Endodermal cell (in vitro differentiated cells): ENCODE measurements at regions not wholly inside any gene's neighbourhood (a gene's known extent, or its start where the extent isn't known, plus 50 kb on each side); places are given as distances from the start of the nearest gene placed in this dataset.

Source experiments
- DNase-seq: peaks from one replicate; pipeline ENCODE4 v3.0.0-alpha.2; 2017
- H3K27ac ChIP-seq: 2 replicates; pipeline ENCODE4 v1.5.1; 2013; ENCODE audit warnings: mild to moderate bottlenecking, low read depth, low read length, moderate library complexity
- H3K27me3 ChIP-seq: 2 replicates; pipeline ENCODE4 v1.6.1; 2013; ENCODE audit warnings: mild to moderate bottlenecking, low read length, moderate library complexity; ENCODE audit not compliant: insufficient read depth, control insufficient read depth, poor library complexity, severe bottlenecking
- H3K36me3 ChIP-seq: 2 replicates; pipeline ENCODE4 v1.7.0; 2013; ENCODE audit warnings: mild to moderate bottlenecking, low read length, moderate library complexity; ENCODE audit not compliant: control insufficient read depth, insufficient read depth
- H3K4me1 ChIP-seq: one replicate; pipeline ENCODE4 v1.7.0; 2013; ENCODE audit warnings: low read length; ENCODE audit not compliant: control insufficient read depth, insufficient read depth
- H3K4me3 ChIP-seq: 2 replicates; pipeline ENCODE4 v1.5.1; 2013; ENCODE audit warnings: mild to moderate bottlenecking, low read length, moderate library complexity
- H3K9ac ChIP-seq: 2 replicates; pipeline ENCODE4 v1.6.1; 2013; ENCODE audit warnings: mild to moderate bottlenecking, low read length, moderate library complexity; ENCODE audit not compliant: poor library complexity, severe bottlenecking; ENCODE audit errors: extremely low read depth
- H3K9me3 ChIP-seq: 2 replicates; pipeline ENCODE4 v1.6.1; 2013; ENCODE audit warnings: mild to moderate bottlenecking, low read length, moderate library complexity; ENCODE audit not compliant: control insufficient read depth
- H3K27ac Mint-ChIP-seq: 2 replicates; pipeline ENCODE4 v1.8.0; 2020; ENCODE audit warnings: mixed read lengths
- H3K27me3 Mint-ChIP-seq: 2 replicates; pipeline ENCODE4 v1.8.0; 2021; ENCODE audit warnings: mild to moderate bottlenecking, mixed read lengths; ENCODE audit not compliant: insufficient read depth
- H3K36me3 Mint-ChIP-seq: 2 replicates; pipeline ENCODE4 v1.8.0; 2020; ENCODE audit warnings: low read depth, mixed read lengths
- H3K4me1 Mint-ChIP-seq: 2 replicates; pipeline ENCODE4 v1.8.0; 2020; ENCODE audit warnings: mixed read lengths
- H3K4me3 Mint-ChIP-seq: 2 replicates; pipeline ENCODE4 v1.8.0; 2020; ENCODE audit warnings: mild to moderate bottlenecking, moderate library complexity, mixed read lengths
- H3K9me3 Mint-ChIP-seq: 2 replicates; pipeline ENCODE4 v1.8.0; 2020; ENCODE audit warnings: mild to moderate bottlenecking, mixed read lengths
- CTCF ChIP-seq: fragments of 200-600 bp; sonication (generic); conservative IDR thresholded peaks from 2 replicates; pipeline ENCODE4 v1.5.0; 2021; ENCODE audit warnings: antibody characterized with exemption, mild to moderate bottlenecking
- WGBS, 2 experiments: methylation state at CpG; one replicate each; pipeline versions ENCODE4 v1.1.5 to v1.1.7; 2013; ENCODE audit warnings: missing lambda C conversion rate in 2 of 2, mixed read lengths in 1 of 2; ENCODE audit not compliant: insufficient coverage in 1 of 2, insufficient read length in 1 of 2; 5-methylcytosine and 5-hydroxymethylcytosine counted together

DNA sequence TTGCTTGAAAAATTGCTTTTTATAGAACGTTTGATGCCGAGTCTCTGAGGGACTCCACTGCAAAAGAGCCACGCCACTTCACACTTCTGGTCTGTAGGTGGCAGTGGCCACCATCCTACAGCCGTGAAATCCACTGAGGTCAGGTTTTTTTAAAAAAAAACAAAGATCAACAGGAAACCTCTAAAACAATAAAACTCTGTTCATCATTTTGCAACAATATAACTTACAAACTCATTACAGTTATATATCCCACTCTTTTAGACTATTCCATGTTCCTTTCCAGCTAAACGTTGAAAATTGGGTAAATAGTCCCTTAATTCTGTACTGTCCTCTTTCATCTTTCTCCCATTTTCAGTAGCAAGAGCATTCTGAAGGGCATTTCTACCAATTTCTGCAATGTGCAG lies 64.6 kb upstream of the FMN2 start:
- peak; percentile 81 for DNase-seq
- peaks cover 32% of the 10 kb centered on the region for H3K4me1 Mint-ChIP-seq

DNA sequence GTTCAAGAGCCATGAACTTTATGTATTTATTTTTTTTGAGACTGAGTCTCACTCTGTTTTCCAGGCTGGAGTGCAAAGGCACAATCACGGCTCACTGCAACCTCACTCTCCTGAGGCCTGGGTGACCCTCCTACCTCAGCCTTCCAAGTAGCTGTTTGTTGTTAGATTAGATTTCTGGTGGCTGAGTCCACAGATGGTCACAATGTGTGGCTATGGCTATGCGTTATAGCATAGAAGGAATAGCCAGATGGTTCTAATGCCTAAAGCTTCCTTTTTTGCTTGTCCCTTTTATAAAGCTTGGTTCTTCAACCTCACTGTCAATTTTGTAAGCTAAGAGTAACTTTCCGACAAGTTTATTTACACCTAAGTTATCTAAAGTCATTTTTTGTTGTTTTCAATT lies 62.3 kb upstream of the FMN2 start:
- no peak for DNase-seq
- Histone ChIP-seq H3K36me3 (no peaks in the 10 kb centered on the region), H3K4me1 (peaks cover 25% of the 10 kb centered on the region), H3K27ac (no peak overlapping the region), H3K9ac (peak overlapping the region; percentile 9), H3K27me3 (no peaks in the 10 kb centered on the region), H3K4me3 (no peak overlapping the region), H3K9me3 (no peaks in the 10 kb centered on the region)
- no peak for TF ChIP-seq CTCF
- no peak overlapping the region for H3K4me3 Mint-ChIP-seq
- peak overlapping the region; percentile 74 for H3K27ac Mint-ChIP-seq
- peaks cover 51% of the 10 kb centered on the region for H3K4me1 Mint-ChIP-seq
- H3K36me3 Mint-ChIP-seq: peaks cover 2% of the 10 kb centered on the region
- H3K27me3 Mint-ChIP-seq: no peaks in the 10 kb centered on the region
- WGBS, 2 experiments: 84 to 100% methylated on average over 1 to 3 of the region's 3 CpGs
- peaks cover 5% of the 10 kb centered on the region for H3K9me3 Mint-ChIP-seq

More for the DNA sequence above, 64.6 kb upstream of the FMN2 start:
- peak; percentile 98 for TF ChIP-seq CTCF
- Mint-ChIP-seq H3K27me3 (no peaks in the 10 kb centered on the region), H3K4me3 (no peak overlapping the region), H3K36me3 (no peaks in the 10 kb centered on the region), H3K27ac (no peak overlapping the region), H3K9me3 (peaks cover 4% of the 10 kb centered on the region)
- no peak overlapping the region for H3K9ac ChIP-seq
- H3K36me3 ChIP-seq: no peaks in the 10 kb centered on the region
- 15 to 17% methylated on average over 5 of the region's 5 CpGs for WGBS, 2 experiments
- H3K27ac ChIP-seq: no peak overlapping the region
- peaks cover 16% of the 10 kb centered on the region for H3K4me1 ChIP-seq
- no peaks in the 10 kb centered on the region for H3K9me3 ChIP-seq
- H3K4me3 ChIP-seq: no peak overlapping the region
- H3K27me3 ChIP-seq: no peaks in the 10 kb centered on the region

DNA sequence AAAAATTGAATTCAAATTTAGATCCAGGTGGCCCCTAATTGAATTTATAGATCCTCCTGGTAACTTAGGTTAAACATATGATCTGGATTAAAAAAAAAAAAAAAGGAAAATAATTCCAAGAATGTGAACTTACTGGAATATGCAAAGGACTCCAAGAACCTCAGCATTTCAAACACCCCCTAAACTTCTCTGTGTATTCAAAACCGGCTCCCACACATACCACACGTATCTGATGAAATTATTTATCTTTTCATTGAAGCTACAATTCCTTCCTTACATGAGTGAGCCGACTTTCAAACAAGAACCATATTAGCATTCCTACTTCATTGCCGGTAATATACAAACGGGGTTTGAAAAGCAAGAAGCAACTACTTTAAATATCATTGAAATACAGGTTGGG lies 61.4 kb upstream of the FMN2 start:
- Mint-ChIP-seq H3K9me3 (peaks cover 6% of the 10 kb centered on the region), H3K36me3 (peaks cover 2% of the 10 kb centered on the region), H3K27ac (peak overlapping the region; percentile 40), H3K27me3 (no peaks in the 10 kb centered on the region), H3K4me1 (peaks cover 51% of the 10 kb centered on the region), H3K4me3 (no peak overlapping the region)
- 91 to 96% methylated on average over 5 of the region's 5 CpGs for WGBS, 2 experiments
- Histone ChIP-seq H3K9me3 (peaks cover 7% of the 10 kb centered on the region), H3K27ac (no peak overlapping the region), H3K4me1 (peaks cover 25% of the 10 kb centered on the region), H3K27me3 (no peaks in the 10 kb centered on the region), H3K36me3 (no peaks in the 10 kb centered on the region), H3K4me3 (no peak overlapping the region), H3K9ac (no peak overlapping the region)
- DNase-seq: no peak
- TF ChIP-seq CTCF: no peak
